ENCODE measurements at regions not wholly inside any gene's neighbourhood (a gene's known extent, or its start where the extent isn't known, plus 50 kb on each side); places are given as distances from the start of the nearest gene placed in this dataset.

- TF ChIP-seq ARID4B (CRISPR knock-in tag; IDR thresholded peaks at IDR 0.05) = peak; percentile 36; the same call in 1 of the 2 replicates
- TF ChIP-seq ZNF586 (CRISPR knock-in tag; conservative IDR thresholded peaks at IDR 0.05) = no peak
- no peak for TF ChIP-seq ARID1B (IDR thresholded peaks at IDR 0.05)
- peak; percentile 25; the same call in 1 of the 2 replicates for TF ChIP-seq CEBPG (CRISPR knock-in tag; IDR thresholded peaks at IDR 0.05)
- TF ChIP-seq CEBPG (tag; conservative IDR thresholded peaks at IDR 0.05 in 1 of 2, IDR thresholded peaks at IDR 0.05 in 1 of 2) = no peak
- no peak for TF ChIP-seq RNF2 (IDR thresholded peaks at IDR 0.05)
- peak; percentile 74 for TF ChIP-seq ELF1 (tag; IDR thresholded peaks at IDR 0.05)
- peak; percentile 52; the same call in 1 of the 2 replicates for TF ChIP-seq ZBTB7A (IDR thresholded peaks at IDR 0.05; ENCODE audit: borderline replicate concordance, control insufficient read depth, low read depth, low read length)
- TF ChIP-seq ESRRA (IDR thresholded peaks at IDR 0.05; ENCODE audit: borderline replicate concordance, low read depth) = peak; percentile 41; the same call in 1 of the 2 replicates
- TF ChIP-seq ZNF79 (CRISPR knock-in tag; IDR thresholded peaks at IDR 0.05; ENCODE audit: low read depth) = no peak
- no peak for TF ChIP-seq CHD7 (IDR thresholded peaks at IDR 0.05; ENCODE audit: low read depth, low read length)
Measured at GRCh38 chr2:8583400-8584173, 98.3 kb upstream of the ID2 start (continued).

Measured in K562 (cell line).